ENCODE measurements at regions not wholly inside any gene's neighbourhood (a gene's known extent, or its start where the extent isn't known, plus 50 kb on each side); places are given as distances from the start of the nearest gene placed in this dataset.

DNA sequence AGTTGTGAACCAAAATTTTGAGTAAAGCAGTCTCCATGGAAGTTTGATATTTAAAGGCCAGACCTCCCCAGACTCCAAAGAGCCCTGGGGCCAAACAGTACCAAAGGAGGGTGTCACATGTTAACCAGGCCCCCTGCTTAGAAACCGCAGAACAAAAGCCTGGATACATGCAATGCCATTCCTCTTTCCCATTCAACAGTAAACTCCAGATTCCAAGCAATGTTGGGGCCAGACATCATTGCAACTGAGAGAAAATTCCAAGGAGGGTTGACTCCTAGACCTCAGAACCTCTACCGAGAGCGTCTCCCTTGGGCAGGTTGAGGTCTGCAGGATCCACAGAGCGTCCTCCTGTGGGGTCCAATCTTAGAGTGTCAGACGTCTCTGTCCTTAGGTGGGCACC lies 404.4 kb upstream of the SYT4 start:
- TF ChIP-seq TAF1 (IDR thresholded peaks at IDR 0.05; ENCODE audit: borderline replicate concordance, insufficient read depth, low read length) (no peak), POLR2AphosphoS5 (IDR thresholded peaks at IDR 0.05; ENCODE audit: low read depth, low read length) (no peak), FOXP2 (optimal IDR thresholded peaks at IDR 0.05; ENCODE audit: borderline replicate concordance, extremely low read depth, extremely low read length, insufficient read depth) (no peak)
- TF ChIP-seq, protein P1, sequence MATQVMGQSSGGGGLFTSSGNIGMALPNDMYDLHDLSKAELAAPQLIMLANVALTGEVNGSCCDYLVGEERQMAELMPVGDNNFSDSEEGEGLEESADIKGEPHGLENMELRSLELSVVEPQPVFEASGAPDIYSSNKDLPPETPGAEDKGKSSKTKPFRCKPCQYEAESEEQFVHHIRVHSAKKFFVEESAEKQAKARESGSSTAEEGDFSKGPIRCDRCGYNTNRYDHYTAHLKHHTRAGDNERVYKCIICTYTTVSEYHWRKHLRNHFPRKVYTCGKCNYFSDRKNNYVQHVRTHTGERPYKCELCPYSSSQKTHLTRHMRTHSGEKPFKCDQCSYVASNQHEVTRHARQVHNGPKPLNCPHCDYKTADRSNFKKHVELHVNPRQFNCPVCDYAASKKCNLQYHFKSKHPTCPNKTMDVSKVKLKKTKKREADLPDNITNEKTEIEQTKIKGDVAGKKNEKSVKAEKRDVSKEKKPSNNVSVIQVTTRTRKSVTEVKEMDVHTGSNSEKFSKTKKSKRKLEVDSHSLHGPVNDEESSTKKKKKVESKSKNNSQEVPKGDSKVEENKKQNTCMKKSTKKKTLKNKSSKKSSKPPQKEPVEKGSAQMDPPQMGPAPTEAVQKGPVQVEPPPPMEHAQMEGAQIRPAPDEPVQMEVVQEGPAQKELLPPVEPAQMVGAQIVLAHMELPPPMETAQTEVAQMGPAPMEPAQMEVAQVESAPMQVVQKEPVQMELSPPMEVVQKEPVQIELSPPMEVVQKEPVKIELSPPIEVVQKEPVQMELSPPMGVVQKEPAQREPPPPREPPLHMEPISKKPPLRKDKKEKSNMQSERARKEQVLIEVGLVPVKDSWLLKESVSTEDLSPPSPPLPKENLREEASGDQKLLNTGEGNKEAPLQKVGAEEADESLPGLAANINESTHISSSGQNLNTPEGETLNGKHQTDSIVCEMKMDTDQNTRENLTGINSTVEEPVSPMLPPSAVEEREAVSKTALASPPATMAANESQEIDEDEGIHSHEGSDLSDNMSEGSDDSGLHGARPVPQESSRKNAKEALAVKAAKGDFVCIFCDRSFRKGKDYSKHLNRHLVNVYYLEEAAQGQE (IDR thresholded peaks at IDR 0.05; ENCODE audit: insufficient read depth in 1 of 2, low read depth in 2 of 2, low read length in 2 of 2) = no peak

Data from PFSK-1 (cell line).